SK-N-SH (cell line): ENCODE measurements at regions not wholly inside any gene's neighbourhood (a gene's known extent, or its start where the extent isn't known, plus 50 kb on each side); places are given as distances from the start of the nearest gene placed in this dataset.

ENCODE experiments used
- CTCF ChIA-PET: fragments of 300-600, 350-600 bp; formaldehyde crosslinking; extraction: SDS; loops from one replicate; lab custom pipeline; 2021; lab: Yijun Ruan, JAX
- POLR2A ChIA-PET: fragments of 350-600 bp; sonication (Branson Sonifier 250); formaldehyde crosslinking; extraction: SDS; loops from one replicate; lab custom pipeline; 2020; ENCODE audit warnings: antibody characterized with exemption, inconsistent platforms; lab: Yijun Ruan, JAX
- DNase-seq: peaks from one replicate; pipeline ENCODE4 v3.0.0; 2012
- H2AFZ ChIP-seq: fragments of 200-600 bp; sonication (generic); 2 replicates; pipeline ENCODE4 v1.8.1; 2016; ENCODE audit warnings: antibody characterized with exemption, mild to moderate bottlenecking, low read depth
- H3F3A ChIP-seq: fragments of 200-600 bp; sonication (generic); replicated peaks from 2 replicates; pipeline ENCODE3; 2016; ENCODE audit warnings: antibody characterized with exemption, mild to moderate bottlenecking; ENCODE audit not compliant: insufficient read depth
- H3K27ac ChIP-seq, 2 experiments: fragments of 200-500 bp in 1 of 2; fragments of 200-600 bp in 1 of 2; sonication (Bioruptor generic) in 1 of 2; sonication (generic), shearing (Covaris generic) in 1 of 2; 2 replicates each; pipeline versions ENCODE4 v1.5.1 to v1.6.1; 2014 to 2016; ENCODE audit warnings: low read depth in 2 of 2, inconsistent platforms in 1 of 2, low read length in 1 of 2, mild to moderate bottlenecking in 1 of 2, mixed read lengths in 1 of 2
- H3K27me3 ChIP-seq: fragments of 200-600 bp; sonication (generic), shearing (Covaris generic); 2 replicates; pipeline ENCODE4 v1.6.1; 2016; ENCODE audit warnings: mixed run types; ENCODE audit not compliant: insufficient read depth
- H3K36me3 ChIP-seq, 2 experiments: fragments of 200-500 bp in 1 of 2; fragments of 200-600 bp in 1 of 2; sonication (Bioruptor generic) in 1 of 2; sonication (generic) in 1 of 2; replicated peaks in 1 of 2; 2 replicates each; pipeline versions ENCODE3 to v1.5.1; 2014 to 2016; ENCODE audit warnings: low read length in 1 of 2, mild to moderate bottlenecking in 1 of 2; ENCODE audit not compliant: insufficient read depth in 2 of 2, control insufficient read depth in 1 of 2
- H3K4me1 ChIP-seq, 2 experiments: fragments of 200-500 bp in 1 of 2; fragments of 200-600 bp in 1 of 2; sonication (Bioruptor generic) in 1 of 2; sonication (generic), shearing (Covaris generic) in 1 of 2; 2 replicates each; pipeline versions ENCODE4 v1.5.1 to v1.6.1; 2014 to 2016; ENCODE audit warnings: low read depth in 1 of 2, low read length in 1 of 2, mixed run types in 1 of 2; ENCODE audit not compliant: insufficient read depth in 2 of 2, control insufficient read depth in 1 of 2
- H3K4me2 ChIP-seq: fragments of 200-600 bp; sonication (generic), shearing (Covaris generic); 2 replicates; pipeline ENCODE4 v1.6.1; 2017; ENCODE audit warnings: mixed run types
- H3K4me3 ChIP-seq, 2 experiments: fragments of 200-500 bp in 1 of 2; fragments of 200-600 bp in 1 of 2; sonication (Bioruptor generic) in 1 of 2; sonication (generic), shearing (Covaris generic) in 1 of 2; 2 replicates each; pipeline versions ENCODE4 v1.5.1 to v1.8.1; 2014 to 2016; ENCODE audit warnings: low read depth in 2 of 2, inconsistent platforms in 1 of 2, low read length in 1 of 2, mild to moderate bottlenecking in 1 of 2, mixed read lengths in 1 of 2, moderate library complexity in 1 of 2
- H3K79me2 ChIP-seq: fragments of 200-600 bp; sonication (generic); 2 replicates; pipeline ENCODE4 v1.8.1; 2017; ENCODE audit warnings: mild to moderate bottlenecking; ENCODE audit not compliant: insufficient read depth
- H3K9ac ChIP-seq: fragments of 200-600 bp; sonication (generic); 2 replicates; pipeline ENCODE4 v1.6.1; 2017; ENCODE audit warnings: mixed run types
- H3K9me2 ChIP-seq: fragments of 200-600 bp; sonication (generic); 2 replicates; pipeline ENCODE4 v1.6.1; 2017; ENCODE audit warnings: mixed run types
- H3K9me3 ChIP-seq: fragments of 200-600 bp; sonication (generic); 2 replicates; pipeline ENCODE4 v1.6.1; 2017; ENCODE audit warnings: mixed run types, mild to moderate bottlenecking, moderate library complexity
- H4K20me1 ChIP-seq: fragments of 200-600 bp; sonication (generic); 2 replicates; pipeline ENCODE4 v1.6.1; 2017; ENCODE audit warnings: mild to moderate bottlenecking, mixed run types; ENCODE audit not compliant: insufficient read depth
- EP300 ChIP-seq, 2 experiments: IDR thresholded peaks; 2 replicates each; pipeline versions ENCODE4 v1.4.0 to v1.6.1; 2012; ENCODE audit warnings: borderline replicate concordance in 1 of 2, low read depth in 1 of 2, low read length in 1 of 2
- EZH2phosphoT487 ChIP-seq: fragments of 200-600 bp; sonication (generic); IDR thresholded peaks from 2 replicates; pipeline ENCODE4 v1.6.1; 2017; ENCODE audit warnings: low read depth, mixed run types, mild to moderate bottlenecking, antibody characterized with exemption, moderate library complexity, borderline replicate concordance
- GABPA ChIP-seq: IDR thresholded peaks from 2 replicates; pipeline ENCODE4 v1.4.0; 2012; ENCODE audit warnings: low read depth, mild to moderate bottlenecking
- IRF3 ChIP-seq: fragments of 150-350 bp; IDR thresholded peaks from 2 replicates; pipeline ENCODE4 v1.6.1; 2016; ENCODE audit warnings: mild to moderate bottlenecking, low read depth, low read length
- JUND ChIP-seq: IDR thresholded peaks from 2 replicates; pipeline ENCODE4 v1.4.0; 2012
- NFIC ChIP-seq: IDR thresholded peaks from 2 replicates; pipeline ENCODE4 v1.4.0; 2012; ENCODE audit warnings: borderline replicate concordance
- PBX3 ChIP-seq: IDR thresholded peaks from 2 replicates; pipeline ENCODE4; 2012
- REST ChIP-seq: IDR thresholded peaks from 2 replicates; pipeline ENCODE4 v1.6.1; 2012; ENCODE audit warnings: mild to moderate bottlenecking, low read depth, low read length, moderate library complexity
- RFX5 ChIP-seq: IDR thresholded peaks from 2 replicates; pipeline ENCODE4 v1.6.1; 2012; ENCODE audit warnings: mild to moderate bottlenecking, improper control_type of control experiment, low read length
- SIN3A ChIP-seq: IDR thresholded peaks from 2 replicates; pipeline ENCODE4 v1.6.1; 2012; ENCODE audit warnings: low read depth, mild to moderate bottlenecking, low read length, moderate library complexity, borderline replicate concordance
- TAF1 ChIP-seq: IDR thresholded peaks from 2 replicates; pipeline ENCODE4 v1.6.1; 2012; ENCODE audit warnings: low read depth, mild to moderate bottlenecking, low read length, moderate library complexity, borderline replicate concordance
- TEAD4 ChIP-seq: IDR thresholded peaks from 2 replicates; pipeline ENCODE4 v1.4.0; 2012; ENCODE audit warnings: mild to moderate bottlenecking, borderline replicate concordance; ENCODE audit not compliant: insufficient read depth
- WGBS: methylation state at CpG from one replicate; pipeline ENCODE4 v1.1.6; 2017; ENCODE audit warnings: low lambda C conversion rate; 5-methylcytosine and 5-hydroxymethylcytosine counted together
- TF ChIP-seq, protein P1 (sequence below): IDR thresholded peaks from 2 replicates; pipeline ENCODE4 v1.4.0; 2012; ENCODE audit warnings: low read depth, borderline replicate concordance

DNA sequence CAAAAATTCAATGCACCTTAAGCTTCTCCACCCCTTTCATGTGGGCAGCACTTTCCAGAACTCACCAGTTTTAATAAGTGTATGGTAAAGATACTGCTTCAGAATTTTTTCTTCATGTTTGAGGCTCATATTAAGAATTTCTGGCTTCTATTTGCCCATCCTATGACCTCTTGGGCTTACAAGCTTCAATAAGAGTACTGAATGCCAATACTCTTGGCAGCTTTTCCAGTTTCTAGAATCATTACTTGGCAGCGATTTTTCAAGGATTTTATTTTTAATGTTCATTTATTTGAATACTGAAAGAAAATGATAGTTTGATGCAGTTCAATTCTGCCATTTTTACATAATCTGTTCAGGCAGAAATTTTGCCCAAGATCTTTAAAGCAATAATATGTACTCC is 242.1 kb upstream of the KCND2 start:
- Histone ChIP-seq H3K27ac (no peak overlapping the region), H3K9me2 (no peaks in the 10 kb centered on the region; the same call in 1 of the 2 replicates), H3K36me3 (no peaks in the 10 kb centered on the region), H3K79me2 (no peaks in the 10 kb centered on the region), H3K9me3 (no peaks in the 10 kb centered on the region), H3K4me2 (no peak overlapping the region), H3K27me3 (no peaks in the 10 kb centered on the region; the same call in 1 of the 2 replicates), H2AFZ (no peak overlapping the region), H3K4me1 (no peaks in the 10 kb centered on the region), H3F3A (no peaks in the 10 kb centered on the region), H3K9ac (no peak overlapping the region), H4K20me1 (no peaks in the 10 kb centered on the region), H3K4me3 (no peak overlapping the region)
- no peak for DNase-seq
- ChIA-PET POLR2A (no interaction called here), CTCF (interaction anchor here (0.6 to 1.2 kb wide), 2 partner anchors 16 to 24 kb away, joined by 3 read pairs; no protein-coding TSS in a partner anchor)
- WGBS: 0% methylated on average over 1 of the region's 1 CpG
- TF ChIP-seq NFIC: no peak
- TF ChIP-seq JUND: no peak
- TF ChIP-seq GABPA: no peak
- no peak for TF ChIP-seq IRF3
- no peak for TF ChIP-seq PBX3
- no peak for TF ChIP-seq TEAD4
- TF ChIP-seq, protein P1, sequence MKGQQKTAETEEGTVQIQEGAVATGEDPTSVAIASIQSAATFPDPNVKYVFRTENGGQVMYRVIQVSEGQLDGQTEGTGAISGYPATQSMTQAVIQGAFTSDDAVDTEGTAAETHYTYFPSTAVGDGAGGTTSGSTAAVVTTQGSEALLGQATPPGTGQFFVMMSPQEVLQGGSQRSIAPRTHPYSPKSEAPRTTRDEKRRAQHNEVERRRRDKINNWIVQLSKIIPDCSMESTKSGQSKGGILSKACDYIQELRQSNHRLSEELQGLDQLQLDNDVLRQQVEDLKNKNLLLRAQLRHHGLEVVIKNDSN: no peak
- TF ChIP-seq SIN3A: no peak
- no peak for TF ChIP-seq EZH2phosphoT487
- TF ChIP-seq RFX5: no peak
- TF ChIP-seq EP300 (IDR thresholded peaks at IDR 0.05; ENCODE audit: borderline replicate concordance in 1 of 2, low read depth in 1 of 2, low read length in 1 of 2): no peak
- TF ChIP-seq REST: no peak
- TF ChIP-seq TAF1: no peak
